ENCODE measurements at regions not wholly inside any gene's neighbourhood (a gene's known extent, or its start where the extent isn't known, plus 50 kb on each side); places are given as distances from the start of the nearest gene placed in this dataset.

- no peak for DNase-seq (ENCODE audit: low read depth)
Measured at GRCh38 chr1:14302025-14302424, 296.5 kb upstream of the KAZN start.

GRCh38 chr1:14303011-14303410 is 295.5 kb upstream of the KAZN start:
- no peak for DNase-seq (ENCODE audit: low read depth)

DNA sequence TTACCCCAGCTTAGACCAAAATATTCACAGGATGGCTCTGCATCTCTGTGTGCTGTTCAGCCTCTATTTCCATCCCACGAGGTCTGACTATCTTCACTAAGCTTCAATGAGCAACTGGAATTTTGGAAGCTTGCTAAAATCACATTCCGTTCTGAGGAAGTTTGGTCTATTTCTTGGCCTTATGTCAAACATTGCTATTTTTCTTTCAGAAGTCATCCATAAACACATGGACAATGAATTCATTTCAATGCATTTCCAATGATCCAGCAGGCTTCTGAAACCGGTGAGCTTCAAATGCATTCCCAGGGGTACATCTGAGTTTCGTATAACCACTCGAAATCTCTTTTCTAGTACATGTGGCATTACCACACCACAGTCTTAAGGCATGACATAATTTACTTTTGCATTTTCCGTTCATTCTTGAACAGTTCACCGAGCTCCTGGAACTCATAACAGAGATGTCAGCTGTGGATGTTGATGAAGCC is 294.1 kb upstream of the KAZN start:
- DNase-seq (ENCODE audit: low read depth): no peak

DNA sequence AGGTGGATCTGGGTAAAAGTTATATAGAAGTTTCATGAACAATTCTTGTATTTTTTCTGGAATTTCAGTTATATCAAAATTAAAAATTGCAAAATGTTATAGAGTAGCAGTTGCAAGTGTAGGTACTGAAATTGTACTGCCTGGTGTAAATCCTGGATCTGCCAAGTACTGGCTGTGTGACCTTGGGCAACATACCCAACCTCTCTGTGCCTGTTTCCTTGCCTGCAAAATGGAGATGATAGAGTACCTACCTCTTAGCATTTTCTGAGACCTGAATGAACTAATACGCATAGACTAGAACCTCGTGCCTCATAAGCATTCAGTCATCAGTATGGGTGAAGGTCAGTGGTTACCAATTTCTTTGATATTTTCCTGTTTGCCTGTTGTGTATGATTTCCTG is 290.0 kb upstream of the KAZN start:
- DNase-seq (ENCODE audit: low read depth): no peak

DNA sequence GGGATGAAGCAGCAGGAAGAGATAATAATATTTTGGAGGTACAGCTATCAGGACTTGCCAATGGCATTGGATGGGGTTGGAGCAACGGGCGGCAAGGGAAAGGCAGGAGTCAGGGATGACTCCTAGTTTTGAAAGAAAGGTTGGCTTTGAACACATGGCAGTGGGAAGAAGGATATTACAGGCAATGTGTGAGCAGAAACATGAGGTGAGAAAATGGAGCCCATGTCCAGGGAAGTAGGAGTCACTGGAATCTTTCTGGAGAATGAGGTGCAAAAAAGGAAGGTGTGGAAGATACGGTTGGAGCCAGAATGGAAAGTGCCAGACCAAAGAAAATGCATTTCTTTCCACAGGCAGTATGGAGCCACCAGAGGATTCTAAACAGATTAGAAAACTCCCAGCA is 288.5 kb upstream of the KAZN start:
- no peak for DNase-seq (ENCODE audit: low read depth)

- no peak for DNase-seq (ENCODE audit: low read depth)
Measured at GRCh38 chr1:14310476-14310875, 288.0 kb upstream of the KAZN start.

- no peak for DNase-seq (ENCODE audit: low read depth)
Measured at GRCh38 chr1:14313731-14314431, 284.6 kb upstream of the KAZN start.

DNA sequence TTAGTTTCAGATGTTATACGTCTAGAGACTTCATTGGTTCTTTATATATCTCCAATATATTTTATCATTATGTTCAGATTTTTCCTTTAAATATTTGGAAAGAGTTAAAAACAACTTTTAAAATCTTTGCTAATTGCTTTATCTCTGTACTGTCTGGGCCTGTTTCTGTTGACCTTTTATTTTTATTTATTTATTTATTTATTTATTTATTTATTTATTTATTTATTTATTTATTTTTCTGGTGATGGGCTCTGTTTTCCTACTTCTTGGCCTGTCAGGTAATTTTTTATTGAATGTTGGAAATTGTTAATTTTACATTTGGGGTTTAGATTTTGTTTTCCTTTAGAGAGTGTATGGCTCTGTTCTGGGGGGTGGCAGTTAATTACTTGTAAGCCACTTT is 279.7 kb upstream of the KAZN start:
- DNase-seq (ENCODE audit: low read depth): no peak

DNA sequence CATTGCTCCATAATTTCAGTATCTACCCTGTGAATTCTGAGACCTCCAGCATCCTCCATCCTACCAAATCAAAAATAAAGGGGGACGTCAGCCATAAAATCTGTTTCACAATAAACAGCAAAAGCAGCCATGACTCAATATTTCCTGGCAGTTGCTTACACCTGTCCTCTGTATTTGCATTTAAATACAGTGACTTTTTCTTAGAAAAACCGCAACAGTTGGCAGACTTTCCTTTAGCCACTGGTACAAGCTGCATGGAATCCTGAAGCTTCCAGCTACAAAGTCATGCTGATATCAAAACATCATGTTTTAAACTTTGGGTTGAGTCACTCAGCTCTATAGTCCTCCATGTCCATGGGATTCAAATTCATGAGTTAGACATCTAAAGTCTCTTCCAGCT is 278.0 kb upstream of the KAZN start:
- peak; percentile 40 for DNase-seq (ENCODE audit: low read depth)

DNA sequence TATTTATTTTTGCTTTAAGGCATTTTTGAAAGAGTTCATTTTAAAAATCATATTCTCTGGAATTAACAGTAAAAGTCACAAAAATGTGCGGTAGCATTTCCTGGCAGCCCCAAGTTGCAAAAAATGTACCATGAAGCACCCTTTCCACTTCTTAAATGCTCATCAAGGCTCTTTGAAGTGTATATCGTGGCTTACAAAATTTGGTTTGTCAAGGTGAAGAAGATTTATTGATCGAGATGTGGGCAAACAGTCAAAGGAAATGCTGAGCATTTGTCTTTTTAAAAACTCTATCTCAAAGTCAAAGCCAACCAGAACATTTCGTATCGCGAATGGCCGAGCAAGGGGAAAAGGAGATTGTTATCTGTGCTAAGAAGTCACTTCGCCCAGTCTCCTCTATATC is 277.5 kb upstream of the KAZN start:
- DNase-seq (ENCODE audit: low read depth): no peak

- no peak for DNase-seq (ENCODE audit: low read depth)
Measured at GRCh38 chr1:14321422-14321821, 277.1 kb upstream of the KAZN start.

DNA sequence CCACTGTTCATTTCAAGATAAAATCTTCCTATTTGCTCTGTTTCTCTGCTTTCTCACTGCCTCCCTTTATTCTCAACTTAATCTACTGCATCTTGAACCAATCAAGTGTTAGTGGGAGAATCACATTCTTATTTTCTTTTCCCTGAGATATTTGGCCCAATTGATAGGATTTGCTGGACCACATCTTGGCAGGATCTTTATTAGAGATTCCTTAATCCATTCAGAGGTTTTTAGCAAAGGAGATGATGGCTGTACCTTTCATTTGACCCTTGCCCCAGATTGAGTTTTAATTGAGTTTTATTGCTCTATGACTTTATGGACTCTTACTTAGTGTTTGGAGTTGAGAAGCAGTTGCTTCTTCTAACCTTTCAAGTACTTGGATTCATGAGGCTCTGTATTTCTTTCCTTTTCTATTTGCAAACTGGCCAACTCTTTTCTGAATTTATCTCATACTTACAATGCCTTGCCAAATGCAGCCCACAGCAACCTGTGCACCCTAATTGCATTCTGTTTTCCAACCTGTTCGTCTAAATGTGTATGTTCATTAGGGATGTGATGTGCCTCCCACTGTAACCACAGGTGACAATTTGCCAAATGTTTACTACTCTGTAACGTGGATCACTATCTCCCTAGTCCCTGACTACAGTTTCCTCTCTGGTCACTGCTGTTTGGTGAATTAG is 274.8 kb upstream of the KAZN start:
- DNase-seq (ENCODE audit: low read depth): no peak

GRCh38 chr1:14324248-14324630 is 274.2 kb upstream of the KAZN start:
- no peak for DNase-seq (ENCODE audit: low read depth)

DNA sequence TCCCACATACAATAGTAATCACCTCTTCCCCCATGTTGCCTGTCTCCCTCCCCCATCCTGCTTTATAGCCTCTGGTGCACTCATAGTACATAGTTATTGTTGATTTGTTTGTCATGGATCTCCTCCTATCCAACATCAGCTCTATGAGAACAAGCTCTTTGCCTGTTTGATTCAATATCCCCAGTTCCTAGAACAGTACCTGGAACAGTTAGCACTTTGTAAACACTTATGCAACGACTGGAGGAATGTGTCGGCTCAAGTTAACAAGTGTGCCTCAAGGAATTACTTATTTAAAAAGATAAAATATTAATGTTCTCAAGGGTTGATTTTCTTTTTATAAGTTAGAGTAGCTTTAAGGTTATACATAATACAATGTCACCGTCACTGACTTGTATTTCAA is 271.6 kb upstream of the KAZN start:
- DNase-seq (ENCODE audit: low read depth): no peak

- no peak for DNase-seq (ENCODE audit: low read depth)
Measured at GRCh38 chr1:14328685-14329084, 269.8 kb upstream of the KAZN start.

- DNase-seq (ENCODE audit: low read depth): no peak
Measured at GRCh38 chr1:14332158-14332557, 266.3 kb upstream of the KAZN start.

DNA sequence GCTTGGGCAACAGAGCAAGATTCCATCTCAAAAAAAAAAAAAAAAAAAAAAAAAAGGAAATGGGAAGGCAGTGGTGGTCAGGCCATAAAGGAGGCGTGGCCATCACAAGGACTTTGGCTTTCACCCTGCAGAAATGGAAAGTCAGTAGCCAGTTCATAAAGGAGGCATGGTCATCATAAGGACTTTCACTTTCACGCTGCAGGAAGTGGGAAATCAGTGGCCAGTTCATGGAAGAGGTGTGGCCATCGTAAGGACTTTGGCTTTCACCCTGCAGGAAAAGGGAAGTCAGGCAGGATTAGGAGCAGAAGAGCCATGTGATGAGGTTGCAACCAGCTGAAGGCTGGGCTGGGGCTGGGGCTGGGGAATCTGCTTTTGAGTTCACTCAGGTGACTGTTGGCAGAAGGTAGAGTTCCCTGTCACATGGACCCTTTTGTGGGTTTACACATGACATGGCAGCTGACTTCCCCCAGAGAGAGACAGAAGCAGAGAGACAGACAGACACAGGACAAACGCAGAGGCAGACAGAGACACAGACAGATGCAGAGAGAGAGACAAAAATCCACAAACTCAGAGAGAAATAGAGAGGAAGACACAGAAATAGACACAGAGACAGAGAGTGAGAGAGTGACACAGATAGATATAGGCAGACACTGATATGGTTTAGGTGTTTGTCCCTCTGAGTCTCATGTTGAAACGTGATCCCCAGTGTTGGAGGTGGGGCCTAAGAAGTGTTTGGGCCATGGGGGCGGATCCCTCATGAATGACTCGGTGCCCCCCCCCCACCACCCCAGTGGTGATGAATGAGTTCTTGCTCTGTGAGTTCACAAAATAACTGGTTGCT is 263.9 kb upstream of the KAZN start:
- DNase-seq (ENCODE audit: low read depth): peak; percentile 16

DNA sequence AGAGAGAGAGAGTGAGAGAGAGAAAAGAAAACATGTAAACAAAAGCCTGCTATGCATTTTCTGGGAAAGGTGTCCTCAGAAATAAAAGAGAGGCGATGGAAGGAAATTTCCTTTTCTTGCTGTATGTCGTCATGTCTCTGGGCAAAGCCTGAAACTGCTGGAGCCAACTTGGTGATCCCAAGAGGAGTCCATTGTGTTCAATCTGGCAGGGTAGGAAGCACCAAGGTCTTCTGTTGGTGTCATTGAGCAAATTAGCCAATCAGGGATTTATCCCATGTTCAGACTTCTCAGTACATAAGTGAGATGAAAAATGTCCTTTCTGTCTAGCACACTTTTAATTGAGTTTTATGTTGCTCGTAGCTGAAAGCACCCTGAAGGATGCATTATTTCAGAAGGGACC is 260.0 kb upstream of the KAZN start:
- no peak for DNase-seq (ENCODE audit: low read depth)

- no peak for DNase-seq (ENCODE audit: low read depth)
Measured at GRCh38 chr1:14339288-14339687, 259.2 kb upstream of the KAZN start.

- no peak for DNase-seq (ENCODE audit: low read depth)
Measured at GRCh38 chr1:14340002-14340785, 258.3 kb upstream of the KAZN start.

DNA sequence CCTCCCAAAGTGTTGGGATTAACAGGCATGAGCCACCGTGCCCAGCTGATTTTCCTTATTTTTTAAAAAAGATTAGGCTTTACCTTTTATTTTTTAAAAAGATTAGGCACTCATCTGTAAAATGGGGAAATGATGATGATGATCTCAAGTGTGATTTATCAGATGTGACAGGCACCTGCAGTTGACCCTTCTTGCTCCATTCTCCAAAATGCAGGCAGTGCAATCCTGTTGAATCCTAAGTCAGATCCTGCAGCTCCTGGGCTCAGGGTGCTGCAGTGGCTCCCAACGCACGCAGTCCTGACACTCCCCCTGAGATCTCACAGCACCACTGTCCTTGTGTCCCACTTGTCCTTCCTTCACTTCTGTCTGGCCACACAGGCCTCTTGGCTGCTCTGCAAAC is 257.3 kb upstream of the KAZN start:
- DNase-seq (ENCODE audit: low read depth): no peak

DNA sequence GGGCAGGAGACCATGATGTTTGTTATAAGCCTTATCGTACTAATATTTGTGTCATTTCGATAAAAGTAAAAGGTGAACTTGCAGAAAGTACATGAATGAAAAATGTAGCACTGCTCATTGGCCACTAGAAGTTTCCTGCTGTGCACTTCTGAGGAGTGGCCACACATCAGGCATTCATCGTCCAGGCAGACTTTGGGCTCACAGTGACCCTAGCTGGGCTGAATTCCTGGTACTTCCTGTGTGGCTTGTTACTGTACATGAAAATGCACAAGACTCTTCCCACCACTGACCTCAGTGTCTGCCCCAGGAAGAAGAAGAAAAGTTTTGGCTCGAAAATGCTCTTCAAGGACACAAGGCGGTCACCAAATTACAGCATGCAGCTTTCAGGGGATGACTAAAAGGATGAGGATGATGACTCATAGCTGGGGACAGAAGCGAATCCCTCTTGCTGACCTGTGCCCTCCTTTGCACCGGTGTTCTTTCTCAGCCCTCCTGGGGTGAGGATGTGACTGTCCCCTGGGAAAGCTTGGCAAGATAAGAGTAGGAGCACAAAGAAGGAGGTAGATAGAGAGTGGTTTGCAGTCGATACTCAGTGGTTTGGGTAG is 252.4 kb upstream of the KAZN start:
- peak; percentile 44 for DNase-seq (ENCODE audit: low read depth)
